Panc1 (cell line): ENCODE measurements at regions not wholly inside any gene's neighbourhood (a gene's known extent, or its start where the extent isn't known, plus 50 kb on each side); places are given as distances from the start of the nearest gene placed in this dataset.

ENCODE experiments used
- POLR2AphosphoS5 ChIP-seq: IDR thresholded peaks from 2 replicates; pipeline ENCODE4 v1.6.1; 2012; ENCODE audit warnings: mild to moderate bottlenecking, low read depth, low read length, moderate library complexity
- REST ChIP-seq, 2 experiments: IDR thresholded peaks; 2 replicates each; pipeline ENCODE4 v1.6.1; 2011 to 2012; ENCODE audit warnings: low read depth in 2 of 2, control low read depth in 1 of 2, low read length in 1 of 2, mild to moderate bottlenecking in 1 of 2, moderate library complexity in 1 of 2; ENCODE audit not compliant: insufficient read depth in 1 of 2
- SIN3A ChIP-seq: IDR thresholded peaks from 2 replicates; pipeline ENCODE4 v1.6.1; 2012; ENCODE audit warnings: low read depth, mild to moderate bottlenecking, low read length, moderate library complexity, borderline replicate concordance; ENCODE audit not compliant: insufficient read depth
- TCF7L2 ChIP-seq: IDR thresholded peaks from 2 replicates; pipeline ENCODE4 v1.6.1; 2011; ENCODE audit warnings: mild to moderate bottlenecking, low read depth, low read length, inconsistent platforms
- TF ChIP-seq, protein P1 (sequence below): fragments of 450-650 bp; IDR thresholded peaks from 2 replicates; pipeline ENCODE4 v1.5.1; 2017; ENCODE audit warnings: mild to moderate bottlenecking

DNA sequence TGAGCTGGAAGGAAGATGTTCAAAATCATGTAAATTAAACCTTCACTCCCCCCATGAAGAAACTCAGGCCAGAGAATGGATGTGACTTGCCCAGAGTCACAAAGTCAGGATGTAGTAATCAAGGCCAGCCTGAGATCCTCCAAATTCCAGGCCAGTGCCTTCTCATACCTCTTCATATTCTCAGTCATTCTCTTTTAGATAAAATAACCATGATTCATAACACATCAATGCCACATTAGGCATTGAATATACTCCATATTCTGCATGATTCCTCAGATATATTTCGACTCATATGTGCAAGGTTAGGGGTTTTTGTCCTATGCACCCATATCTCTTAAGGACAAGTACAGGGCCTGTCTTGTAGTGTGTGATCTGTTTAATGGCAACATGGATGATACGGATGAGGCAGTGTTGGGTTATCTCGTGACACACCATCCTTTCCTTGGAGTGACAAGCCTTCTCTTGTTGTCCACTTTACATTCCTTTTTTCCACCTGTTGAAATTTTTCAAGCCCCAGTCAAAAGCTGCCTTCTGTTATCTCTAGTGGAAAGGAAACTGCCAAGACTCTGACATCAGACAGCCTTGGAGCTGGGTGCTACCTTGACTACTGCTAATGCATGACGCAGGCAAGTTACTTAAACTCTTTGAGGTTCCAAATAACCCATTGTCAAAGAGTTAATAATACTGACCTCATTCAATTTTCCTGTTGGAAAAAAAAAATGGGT, 227.5 kb upstream of the NR4A3 start:
- TF ChIP-seq, protein P1, sequence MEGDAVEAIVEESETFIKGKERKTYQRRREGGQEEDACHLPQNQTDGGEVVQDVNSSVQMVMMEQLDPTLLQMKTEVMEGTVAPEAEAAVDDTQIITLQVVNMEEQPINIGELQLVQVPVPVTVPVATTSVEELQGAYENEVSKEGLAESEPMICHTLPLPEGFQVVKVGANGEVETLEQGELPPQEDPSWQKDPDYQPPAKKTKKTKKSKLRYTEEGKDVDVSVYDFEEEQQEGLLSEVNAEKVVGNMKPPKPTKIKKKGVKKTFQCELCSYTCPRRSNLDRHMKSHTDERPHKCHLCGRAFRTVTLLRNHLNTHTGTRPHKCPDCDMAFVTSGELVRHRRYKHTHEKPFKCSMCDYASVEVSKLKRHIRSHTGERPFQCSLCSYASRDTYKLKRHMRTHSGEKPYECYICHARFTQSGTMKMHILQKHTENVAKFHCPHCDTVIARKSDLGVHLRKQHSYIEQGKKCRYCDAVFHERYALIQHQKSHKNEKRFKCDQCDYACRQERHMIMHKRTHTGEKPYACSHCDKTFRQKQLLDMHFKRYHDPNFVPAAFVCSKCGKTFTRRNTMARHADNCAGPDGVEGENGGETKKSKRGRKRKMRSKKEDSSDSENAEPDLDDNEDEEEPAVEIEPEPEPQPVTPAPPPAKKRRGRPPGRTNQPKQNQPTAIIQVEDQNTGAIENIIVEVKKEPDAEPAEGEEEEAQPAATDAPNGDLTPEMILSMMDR: no peak
- no peak for TF ChIP-seq SIN3A
- TF ChIP-seq POLR2AphosphoS5: no peak
- TF ChIP-seq REST (IDR thresholded peaks at IDR 0.05; ENCODE audit: insufficient read depth in 1 of 2, low read depth in 2 of 2, low read length in 1 of 2): no peak
- TF ChIP-seq TCF7L2: no peak
